LNCaP clone FGC (cell line): ENCODE measurements at regions not wholly inside any gene's neighbourhood (a gene's known extent, or its start where the extent isn't known, plus 50 kb on each side); places are given as distances from the start of the nearest gene placed in this dataset.
"Not testable (repeated sequence)": the region's sequence is repeated elsewhere in the genome, so short reads cannot be mapped to it uniquely, and the experiment has no call there.

ENCODE experiments used
- DNase-seq: peaks from one replicate; pipeline ENCODE4 v3.0.0-alpha.2; 2011; ENCODE audit warnings: low read depth
- H3K4me3 ChIP-seq: 2 replicates; pipeline ENCODE4 v1.5.1; 2011; ENCODE audit warnings: mild to moderate bottlenecking, low read depth, low read length, control low read depth
- TF ChIP-seq, protein P1 (sequence below): IDR thresholded peaks from 2 replicates; pipeline ENCODE4 v1.5.1; 2012; ENCODE audit warnings: mild to moderate bottlenecking; ENCODE audit not compliant: control insufficient read depth, insufficient read depth; ENCODE audit errors: extremely low read depth

DNA sequence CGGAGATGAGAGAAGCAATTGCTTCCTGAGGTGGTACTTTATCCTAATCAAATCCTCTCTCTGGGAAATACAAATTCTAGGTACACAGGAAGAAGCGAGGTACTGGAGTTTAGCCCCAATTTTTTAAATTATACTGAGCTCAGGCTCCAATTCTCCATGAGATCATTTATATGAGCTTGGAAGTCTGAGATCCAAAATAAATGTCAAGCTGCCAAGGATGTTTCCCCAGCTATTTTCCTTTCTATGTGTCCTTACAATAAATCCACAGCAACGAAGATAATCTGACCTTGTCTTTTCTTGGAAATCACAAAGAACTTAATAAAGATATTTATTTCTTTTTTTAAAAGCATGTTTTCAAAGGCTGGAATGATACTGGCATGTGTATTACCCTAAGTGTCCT lies 597.3 kb downstream of the GABRG2 start:
- TF ChIP-seq, protein P1, sequence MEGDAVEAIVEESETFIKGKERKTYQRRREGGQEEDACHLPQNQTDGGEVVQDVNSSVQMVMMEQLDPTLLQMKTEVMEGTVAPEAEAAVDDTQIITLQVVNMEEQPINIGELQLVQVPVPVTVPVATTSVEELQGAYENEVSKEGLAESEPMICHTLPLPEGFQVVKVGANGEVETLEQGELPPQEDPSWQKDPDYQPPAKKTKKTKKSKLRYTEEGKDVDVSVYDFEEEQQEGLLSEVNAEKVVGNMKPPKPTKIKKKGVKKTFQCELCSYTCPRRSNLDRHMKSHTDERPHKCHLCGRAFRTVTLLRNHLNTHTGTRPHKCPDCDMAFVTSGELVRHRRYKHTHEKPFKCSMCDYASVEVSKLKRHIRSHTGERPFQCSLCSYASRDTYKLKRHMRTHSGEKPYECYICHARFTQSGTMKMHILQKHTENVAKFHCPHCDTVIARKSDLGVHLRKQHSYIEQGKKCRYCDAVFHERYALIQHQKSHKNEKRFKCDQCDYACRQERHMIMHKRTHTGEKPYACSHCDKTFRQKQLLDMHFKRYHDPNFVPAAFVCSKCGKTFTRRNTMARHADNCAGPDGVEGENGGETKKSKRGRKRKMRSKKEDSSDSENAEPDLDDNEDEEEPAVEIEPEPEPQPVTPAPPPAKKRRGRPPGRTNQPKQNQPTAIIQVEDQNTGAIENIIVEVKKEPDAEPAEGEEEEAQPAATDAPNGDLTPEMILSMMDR, result no peak
- no peak for DNase-seq
- no peak overlapping the region for H3K4me3 ChIP-seq

- DNase-seq, result no peak
- TF ChIP-seq, protein P1, result no peak
- no peak overlapping the region for H3K4me3 ChIP-seq
Measured at GRCh38 chr5:162668926-162669325, 601.4 kb downstream of the GABRG2 start.

- H3K4me3 ChIP-seq, result no peak overlapping the region
- TF ChIP-seq, protein P1, result no peak
- DNase-seq, result no peak
Measured at GRCh38 chr5:162672061-162672460, 604.5 kb downstream of the GABRG2 start.

DNA sequence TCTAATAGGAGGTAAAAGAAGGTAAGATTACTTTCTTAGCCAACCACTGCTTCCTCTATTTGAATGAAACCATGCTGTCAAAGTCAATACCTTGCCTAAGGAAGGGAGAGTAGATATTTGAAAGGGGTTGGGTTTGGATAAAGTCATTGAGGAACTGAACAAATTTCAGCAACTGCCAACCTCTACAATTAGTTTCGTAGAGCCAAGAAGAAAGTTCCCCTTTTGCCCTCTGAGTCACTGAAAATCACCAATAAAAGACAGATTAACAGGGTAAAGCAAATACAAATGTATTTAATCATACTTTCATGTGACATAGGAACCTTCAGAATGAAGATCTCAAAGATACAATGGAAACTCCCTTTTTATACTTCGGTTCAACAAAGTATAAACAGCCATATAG lies 615.7 kb downstream of the GABRG2 start:
- no peak overlapping the region for H3K4me3 ChIP-seq
- TF ChIP-seq, protein P1, result no peak
- DNase-seq, result no peak

DNA sequence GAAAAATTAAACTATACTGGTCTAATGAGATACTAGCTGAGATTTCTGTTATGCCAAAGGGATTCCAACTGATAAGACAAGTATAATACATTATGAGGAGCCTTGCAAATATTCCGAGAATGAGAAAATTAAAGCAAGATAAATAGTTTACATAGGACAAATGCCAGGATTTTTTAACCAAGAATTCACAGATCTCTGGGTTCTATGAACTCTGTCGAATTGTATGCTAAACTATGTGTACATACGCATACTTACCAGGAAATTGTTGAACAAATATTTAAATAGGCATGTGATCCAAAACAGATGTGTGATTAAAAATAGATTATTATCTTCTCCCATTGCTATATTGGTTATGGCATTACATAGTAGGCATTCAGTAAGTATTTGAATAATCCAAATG lies 616.6 kb downstream of the GABRG2 start:
- TF ChIP-seq, protein P1, result no peak
- H3K4me3 ChIP-seq, result no peak overlapping the region
- no peak for DNase-seq

GRCh38 chr5:162685302-162685701 lies 617.7 kb downstream of the GABRG2 start:
- no peak overlapping the region for H3K4me3 ChIP-seq
- TF ChIP-seq, protein P1, result no peak
- DNase-seq, result no peak

GRCh38 chr5:162696272-162696671 lies 628.7 kb downstream of the GABRG2 start:
- not testable (repeated sequence) for DNase-seq, H3K4me3 ChIP-seq
